Transverse colon (tissue), 4 donors: ENCODE measurements at regions not wholly inside any gene's neighbourhood (a gene's known extent, or its start where the extent isn't known, plus 50 kb on each side); places are given as distances from the start of the nearest gene placed in this dataset.

Experiments
- DNase-seq: peaks from one replicate; pipeline ENCODE4 v3.0.0-alpha.2; 2019
- H3K27ac ChIP-seq, 4 donors: fragments of 200-600 bp; sonication (generic); 2 replicates each; pipeline ENCODE4 v1.5.1; 2016 to 2018; ENCODE audit warnings: inconsistent platforms in 4 of 4
- H3K27me3 ChIP-seq: fragments of 200-600 bp; sonication (generic); 2 replicates; pipeline ENCODE4 v1.5.1; 2017; ENCODE audit warnings: inconsistent platforms
- H3K36me3 ChIP-seq, 4 donors: fragments of 200-600 bp; sonication (generic); 2 replicates each; pipeline ENCODE4 v1.5.1; 2017 to 2019; ENCODE audit warnings: inconsistent platforms in 4 of 4
- H3K4me1 ChIP-seq, 4 donors: fragments of 200-600 bp; sonication (generic); 2 replicates each; pipeline ENCODE4 v1.5.1; 2017 to 2020; ENCODE audit warnings: inconsistent platforms in 4 of 4
- H3K4me3 ChIP-seq, 4 donors: fragments of 200-600 bp; sonication (generic); 1 replicate in 1 of 4; 2 replicates in 3 of 4; pipeline versions ENCODE4 v1.5.1 to v1.6.1; 2017 to 2019; ENCODE audit warnings: inconsistent platforms in 4 of 4
- H3K9me3 ChIP-seq, 2 donors: fragments of 200-600 bp; sonication (generic); 2 replicates each; pipeline ENCODE4 v1.5.1; 2017 to 2019; ENCODE audit warnings: inconsistent platforms in 2 of 2
- CTCF ChIP-seq, 5 experiments: fragments of 200-600 bp in 3 of 5; fragments of 450-650 bp in 2 of 5; sonication (generic) in 3 of 5; IDR thresholded peaks; 1 replicate in 2 of 5; 2 replicates in 3 of 5; pipeline ENCODE4 v1.5.1; 2016 to 2017; ENCODE audit warnings: antibody characterized with exemption in 5 of 5, inconsistent platforms in 3 of 5, mild to moderate bottlenecking in 2 of 5, moderate library complexity in 1 of 5
- EP300 ChIP-seq: sonication (generic); formaldehyde crosslinking; IDR thresholded peaks from one replicate; pipeline ENCODE4 v1.6.1; 2017; ENCODE audit warnings: antibody characterized with exemption, low read depth
- POLR2A ChIP-seq: fragments of 450-650 bp; IDR thresholded peaks from one replicate; pipeline ENCODE4 v1.6.1; 2016; ENCODE audit warnings: antibody characterized with exemption, mild to moderate bottlenecking, moderate library complexity
- POLR2AphosphoS5 ChIP-seq, 3 donors: sonication (generic); formaldehyde crosslinking; IDR thresholded peaks; one replicate each; pipeline ENCODE4 v1.6.1; 2016; ENCODE audit warnings: antibody characterized with exemption in 3 of 3
- WGBS, 2 donors: methylation state at CpG; one replicate each; pipeline ENCODE4 v1.1.5; 2018; ENCODE audit warnings: low coverage in 1 of 2; 5-methylcytosine and 5-hydroxymethylcytosine counted together
- in situ Hi-C, 4 donors: fragments of 200-750 bp; cut with MboI; loops; one replicate each; pipeline versions ENCODE4 v1.15.0 to v1.15.1; 2017; ENCODE audit warnings: low sequenced_read_pairs in 3 of 4, low pct_ligation_motif_present in 1 of 4, low pct_unique_long_range_greater_than_20kb in 1 of 4
- intact Hi-C: fragments of 100-400 bp; cut with DNase I; formaldehyde crosslinking; loops from one replicate; pipeline ENCODE4 v1.15.1; 2023; ENCODE audit warnings: low total_unique reads

DNA sequence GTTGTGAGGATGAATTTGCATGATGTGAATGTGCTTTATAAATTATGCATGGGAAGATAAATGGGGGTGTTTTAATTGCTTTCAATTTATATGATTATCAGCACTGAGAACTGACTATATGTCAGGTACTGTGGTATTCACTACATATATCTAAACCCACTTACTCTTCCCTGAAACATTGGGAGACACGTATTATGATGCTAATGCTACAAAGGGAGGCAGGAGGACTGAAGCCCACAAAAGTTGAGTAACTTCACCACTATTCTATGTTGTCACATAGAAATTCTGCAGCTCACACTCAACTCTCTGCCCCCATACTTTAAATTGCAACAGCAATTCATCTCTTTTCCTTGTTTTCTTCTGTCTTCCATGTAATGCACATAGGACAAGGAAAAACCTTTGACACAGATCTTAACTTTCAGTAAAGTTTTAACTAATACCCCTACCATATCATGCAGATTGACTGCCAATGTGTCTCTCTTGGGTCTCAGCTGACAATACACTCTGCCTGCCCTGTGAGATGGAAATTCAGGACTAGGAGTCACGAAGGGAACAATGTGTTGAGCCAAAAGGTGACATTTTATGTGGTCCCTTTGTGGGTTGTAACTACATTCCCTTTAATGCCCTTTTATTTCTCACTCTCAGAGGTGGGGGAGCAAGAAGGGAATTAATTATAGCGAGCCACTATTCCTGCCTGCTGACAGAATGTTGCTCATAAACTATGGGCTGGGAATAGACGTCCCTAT is 691.0 kb upstream of the SORCS1 start:
- intact Hi-C loops = no loop called here
- Histone ChIP-seq H3K4me3 (no peak overlapping the region), H3K27ac (no peak overlapping the region), H3K27me3 (no peaks in the 10 kb centered on the region), H3K9me3 (no peaks in the 10 kb centered on the region), H3K36me3 (no peaks in the 10 kb centered on the region), H3K4me1 (no peaks in the 10 kb centered on the region)
- no peak for TF ChIP-seq CTCF (IDR thresholded peaks at IDR 0.05)
- no peak for TF ChIP-seq POLR2A
- TF ChIP-seq POLR2AphosphoS5 (IDR thresholded peaks at IDR 0.05) = no peak
- no peak for TF ChIP-seq EP300
- WGBS, 2 donors = 57 to 70% methylated on average over 3 to 4 of the region's 4 CpGs
- no peak for DNase-seq
- in situ Hi-C loops = no loop called here

DNA sequence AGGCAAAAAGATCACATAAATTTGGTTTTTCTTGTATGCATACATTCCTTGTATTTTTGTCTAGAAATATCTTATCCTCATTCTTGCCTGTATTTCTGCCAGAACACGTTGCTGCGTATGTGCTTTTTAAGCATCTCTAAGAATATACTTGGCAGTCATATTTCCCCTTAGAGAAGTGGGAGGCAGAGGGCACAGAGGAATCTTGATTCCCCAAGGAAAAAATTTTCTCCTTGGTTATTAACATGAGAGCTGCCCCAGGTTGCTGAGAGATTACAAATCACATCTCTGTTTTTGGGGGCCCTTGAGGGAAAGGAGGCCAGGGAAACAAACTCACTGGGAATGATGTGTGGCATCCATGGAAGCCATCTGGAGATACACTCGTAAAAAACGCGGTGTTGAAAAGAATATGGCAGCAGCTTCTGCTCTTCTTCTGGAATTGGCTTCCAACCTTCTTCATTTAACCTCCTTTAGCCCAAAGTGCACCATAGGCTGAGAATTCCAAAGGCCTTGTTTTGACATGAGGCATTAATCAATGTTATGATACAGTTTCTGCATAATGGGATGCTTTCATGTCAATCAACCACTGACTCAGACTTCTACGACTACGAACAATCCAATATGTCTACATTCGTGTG is 684.3 kb upstream of the SORCS1 start:
- Histone ChIP-seq H3K36me3 (no peaks in the 10 kb centered on the region), H3K4me1 (no peaks in the 10 kb centered on the region), H3K9me3 (no peaks in the 10 kb centered on the region), H3K4me3 (no peak overlapping the region), H3K27me3 (no peaks in the 10 kb centered on the region), H3K27ac (no peak overlapping the region)
- DNase-seq = no peak
- WGBS, 2 donors = 89 to 94% methylated on average over 6 to 8 of the region's 8 CpGs
- intact Hi-C loops (no loop called here), in situ Hi-C loops (no loop called here)
- no peak for TF ChIP-seq CTCF (IDR thresholded peaks at IDR 0.05)
- no peak for TF ChIP-seq POLR2A
- TF ChIP-seq POLR2AphosphoS5 (IDR thresholded peaks at IDR 0.05) = no peak
- no peak for TF ChIP-seq EP300

DNA sequence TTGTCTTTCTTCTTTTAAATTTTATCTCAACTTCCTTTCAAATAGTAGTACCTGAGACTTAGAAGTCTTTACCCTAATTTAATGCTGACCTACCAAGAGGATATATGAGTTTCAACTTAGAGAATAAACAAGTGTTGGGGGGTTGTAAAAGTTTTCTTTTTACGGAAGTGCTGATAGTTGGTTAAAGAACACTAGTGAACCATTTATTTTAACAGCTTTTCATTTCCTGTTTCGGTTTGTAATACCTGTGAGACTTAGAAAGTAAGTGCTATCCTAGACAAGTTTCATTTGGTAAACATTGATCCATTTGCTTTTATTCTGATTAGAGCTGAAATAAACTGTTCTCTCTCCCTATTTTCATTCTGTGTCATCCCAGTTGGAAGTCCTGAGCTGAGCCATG is 683.1 kb upstream of the SORCS1 start:
- Histone ChIP-seq H3K27me3 (no peaks in the 10 kb centered on the region), H3K9me3 (no peaks in the 10 kb centered on the region), H3K36me3 (no peaks in the 10 kb centered on the region), H3K4me1 (no peaks in the 10 kb centered on the region), H3K27ac (no peak overlapping the region), H3K4me3 (no peak overlapping the region)
- intact Hi-C loops = no loop called here
- DNase-seq = no peak
- in situ Hi-C loops = no loop called here
- TF ChIP-seq POLR2AphosphoS5 (IDR thresholded peaks at IDR 0.05) = no peak
- no peak for TF ChIP-seq CTCF (IDR thresholded peaks at IDR 0.05)
- TF ChIP-seq POLR2A = no peak
- no peak for TF ChIP-seq EP300
- WGBS, 2 donors = 42 to 62% methylated on average over 2 of the region's 2 CpGs

- Histone ChIP-seq H3K27ac (no peak overlapping the region), H3K27me3 (no peaks in the 10 kb centered on the region), H3K36me3 (no peaks in the 10 kb centered on the region), H3K4me1 (no peaks in the 10 kb centered on the region), H3K4me3 (no peak overlapping the region), H3K9me3 (no peaks in the 10 kb centered on the region)
- TF ChIP-seq EP300 (no peak), POLR2A (no peak)
- intact Hi-C loops = no loop called here
- in situ Hi-C loops = no loop called here
- DNase-seq = no peak
- WGBS, 2 donors = 77 to 78% methylated on average over 1 of the region's 1 CpG
Measured at GRCh38 chr10:107834706-107835105, 670.2 kb upstream of the SORCS1 start.
